Vagina (tissue), 2 donors: ENCODE measurements at regions not wholly inside any gene's neighbourhood (a gene's known extent, or its start where the extent isn't known, plus 50 kb on each side); places are given as distances from the start of the nearest gene placed in this dataset.

Source experiments
- CTCF ChIP-seq, 3 experiments: fragments of 450-650 bp in 2 of 3; fragments of 200-600 bp in 1 of 3; sonication (generic) in 1 of 3; IDR thresholded peaks; one replicate each; pipeline ENCODE4 v1.5.1; 2017 to 2019; ENCODE audit warnings: antibody characterized with exemption in 3 of 3, mild to moderate bottlenecking in 2 of 3, moderate library complexity in 2 of 3
- POLR2AphosphoS5 ChIP-seq, 2 donors: sonication (generic); formaldehyde crosslinking; IDR thresholded peaks; one replicate each; pipeline ENCODE4 v1.9.0; 2017; ENCODE audit warnings: antibody characterized with exemption in 2 of 2, mild to moderate bottlenecking in 2 of 2, low read depth in 1 of 2; ENCODE audit not compliant: insufficient read depth in 1 of 2

GRCh38 chr6:138640028-138640427 is 133.5 kb upstream of the CCDC28A start:
- TF ChIP-seq CTCF (IDR thresholded peaks at IDR 0.05) (no peak), POLR2AphosphoS5 (IDR thresholded peaks at IDR 0.05; ENCODE audit: insufficient read depth in 1 of 2, low read depth in 1 of 2) (no peak)
